T-helper 17 cell (primary cell): ENCODE measurements at regions not wholly inside any gene's neighbourhood (a gene's known extent, or its start where the extent isn't known, plus 50 kb on each side); places are given as distances from the start of the nearest gene placed in this dataset.

Experiments
- ATAC-seq: fragments of 150-1000 bp; cut with Tn5 transposase; 2 replicates; pipeline ENCODE4 v1.10.0; 2021; ENCODE audit warnings: mild to moderate bottlenecking, moderate library complexity
- DNase-seq, 3 donors: peaks; one replicate each; pipeline versions ENCODE4 v3.0.0 to v3.0.0-alpha.2; 2020 to 2021
- H3K9me3 ChIP-seq: one replicate; pipeline ENCODE4 v1.7.0; 2013; ENCODE audit warnings: low read length, mild to moderate bottlenecking; ENCODE audit not compliant: control insufficient read depth, poor library complexity, severe bottlenecking
- H3K27ac Mint-ChIP-seq: one replicate; pipeline ENCODE4 v1.8.0; 2022; ENCODE audit warnings: mild to moderate bottlenecking, moderate library complexity, mixed read lengths
- H3K27me3 Mint-ChIP-seq: one replicate; pipeline ENCODE4 v1.8.0; 2022; ENCODE audit warnings: mixed read lengths
- H3K36me3 Mint-ChIP-seq: one replicate; pipeline ENCODE4 v1.8.0; 2022; ENCODE audit warnings: low read depth, mixed read lengths
- H3K4me1 Mint-ChIP-seq: one replicate; pipeline ENCODE4 v1.8.0; 2022; ENCODE audit warnings: mild to moderate bottlenecking, mixed read lengths
- H3K4me3 Mint-ChIP-seq: one replicate; pipeline ENCODE4 v1.8.0; 2022; ENCODE audit warnings: mild to moderate bottlenecking, moderate library complexity, mixed read lengths

DNA sequence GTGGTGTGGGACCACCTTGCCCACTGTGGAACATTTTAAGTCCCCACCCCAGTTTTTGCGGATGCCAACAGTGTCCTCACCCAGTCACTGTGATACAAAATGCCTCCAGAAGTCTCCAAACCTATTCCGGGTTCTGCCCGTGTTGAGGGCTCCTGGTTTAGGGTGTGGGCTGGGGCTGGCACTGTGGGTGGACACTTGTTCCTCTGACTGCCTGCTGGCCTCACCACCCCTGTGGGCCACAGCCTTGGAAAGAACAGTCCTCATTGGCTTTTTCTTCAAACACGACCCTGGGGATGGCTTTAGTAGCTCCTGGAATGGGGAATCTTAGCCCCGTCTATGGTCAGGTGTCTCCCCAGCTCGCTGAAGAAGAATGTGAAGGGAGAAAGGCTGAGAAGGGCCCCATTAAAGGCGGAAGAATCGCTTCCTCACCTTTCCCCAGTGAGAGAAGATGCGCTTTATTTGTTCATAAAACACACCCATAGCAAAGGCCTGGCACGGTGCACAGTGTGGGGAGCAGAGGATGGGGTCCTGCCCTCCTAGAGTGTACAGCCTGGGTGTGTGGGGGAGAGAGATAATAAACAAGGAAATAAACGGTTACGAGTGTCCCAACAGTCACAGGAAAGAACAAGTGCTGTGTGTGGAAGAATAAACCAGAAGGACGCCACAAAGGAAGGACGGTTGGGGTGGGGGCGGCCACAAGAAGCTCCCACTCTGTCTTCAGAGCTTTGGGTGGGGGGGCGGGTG, 56.3 kb upstream of the SLC22A11 start:
- H3K4me1 Mint-ChIP-seq: peaks cover 4% of the 10 kb centered on the region
- DNase-seq (no peak), ATAC-seq (no peak)
- no peak overlapping the region for H3K27ac Mint-ChIP-seq
- H3K27me3 Mint-ChIP-seq: peaks cover 19% of the 10 kb centered on the region
- H3K36me3 Mint-ChIP-seq: no peaks in the 10 kb centered on the region
- H3K9me3 ChIP-seq: no peaks in the 10 kb centered on the region
- no peak overlapping the region for H3K4me3 Mint-ChIP-seq

DNA sequence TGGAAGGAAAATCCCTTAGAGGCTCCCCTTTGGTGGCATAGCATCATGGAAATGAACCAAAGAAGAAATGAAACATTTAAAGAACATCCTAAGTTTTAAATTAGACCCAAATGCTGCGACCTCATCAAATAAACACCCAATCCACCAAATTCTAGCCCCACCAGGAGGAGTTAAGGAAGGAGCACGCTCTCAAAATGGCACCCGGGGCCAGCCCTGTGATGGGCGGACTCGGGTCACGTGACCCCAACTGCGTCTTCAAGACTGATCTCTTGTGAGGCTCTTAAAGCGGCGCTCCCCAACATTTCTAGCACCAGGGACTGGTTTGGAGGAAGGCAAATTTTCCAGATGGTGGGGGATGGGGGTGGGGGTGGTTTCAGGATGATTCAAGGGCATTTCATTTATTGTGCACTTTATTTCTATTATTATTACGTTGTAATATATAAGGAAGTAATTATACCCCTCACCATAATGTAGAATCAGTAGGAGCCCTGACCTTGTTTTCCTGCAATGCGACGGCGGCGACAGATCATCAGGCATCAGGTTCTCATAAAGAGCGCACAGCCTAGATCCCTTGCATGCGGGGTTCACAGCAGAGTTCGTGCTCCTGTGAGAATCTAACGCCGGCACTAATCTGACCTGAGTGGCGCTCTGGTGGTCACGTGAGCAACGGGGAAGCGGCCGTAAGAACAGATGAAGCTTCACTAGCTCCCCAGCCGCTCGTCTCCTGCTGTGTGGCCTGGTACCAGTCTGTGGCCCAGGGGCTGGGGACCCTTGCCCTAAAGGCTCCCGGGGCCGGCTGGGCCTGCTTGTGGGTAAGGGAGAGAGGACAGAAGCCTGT, 55.3 kb upstream of the SLC22A11 start:
- no peak for ATAC-seq
- no peaks in the 10 kb centered on the region for H3K9me3 ChIP-seq
- H3K27ac Mint-ChIP-seq: no peak overlapping the region
- peaks cover 4% of the 10 kb centered on the region for H3K4me1 Mint-ChIP-seq
- H3K4me3 Mint-ChIP-seq: no peak overlapping the region
- H3K36me3 Mint-ChIP-seq: no peaks in the 10 kb centered on the region
- H3K27me3 Mint-ChIP-seq: peaks cover 12% of the 10 kb centered on the region
- DNase-seq: no peak

DNA sequence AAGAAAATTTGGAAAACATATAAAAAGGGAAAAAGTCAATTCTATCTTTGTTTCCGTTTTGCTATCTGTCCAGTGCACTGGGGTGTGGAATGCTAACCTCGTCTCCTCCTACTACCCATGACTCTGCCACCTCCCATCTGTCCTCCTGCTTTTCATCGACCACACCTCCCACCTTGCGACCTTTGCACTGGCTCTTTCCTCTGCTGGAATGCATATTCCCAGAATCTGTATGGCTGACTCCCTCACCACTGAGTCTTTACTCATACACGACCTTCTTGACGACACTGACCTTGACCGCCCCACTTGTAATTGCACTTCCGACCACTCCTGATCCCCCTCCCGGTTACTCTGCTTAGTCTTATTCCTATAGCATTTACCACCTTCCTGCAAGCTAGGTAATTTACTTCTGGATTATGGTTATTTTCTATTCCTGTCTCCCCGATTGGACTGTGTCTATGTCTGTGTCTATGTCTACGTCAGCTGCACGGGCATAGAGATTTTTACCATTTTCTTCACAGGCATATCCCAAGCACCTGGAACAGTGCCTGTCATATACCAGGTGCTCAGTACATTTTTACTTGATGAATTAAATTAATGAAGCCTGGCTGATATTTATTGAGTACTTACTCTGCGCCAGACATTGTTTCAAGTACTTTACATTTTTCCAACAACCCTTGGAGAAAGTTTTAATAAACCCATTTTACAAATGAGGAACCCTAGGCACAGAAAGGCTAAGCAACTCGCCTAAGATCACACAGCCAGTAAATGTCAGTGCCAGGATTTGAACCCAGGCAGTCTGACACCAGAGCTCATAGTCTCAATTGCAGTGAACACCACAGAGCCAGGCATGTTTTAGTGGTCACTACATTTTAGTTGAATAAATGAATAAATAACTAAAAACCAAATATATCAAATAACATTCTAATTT, 54.0 kb upstream of the SLC22A11 start:
- H3K27me3 Mint-ChIP-seq: peaks cover 21% of the 10 kb centered on the region
- DNase-seq (no peak), ATAC-seq (no peak)
- H3K27ac Mint-ChIP-seq: no peak overlapping the region
- H3K9me3 ChIP-seq: no peaks in the 10 kb centered on the region
- H3K36me3 Mint-ChIP-seq: no peaks in the 10 kb centered on the region
- H3K4me3 Mint-ChIP-seq: no peak overlapping the region
- H3K4me1 Mint-ChIP-seq: peaks cover 4% of the 10 kb centered on the region

DNA sequence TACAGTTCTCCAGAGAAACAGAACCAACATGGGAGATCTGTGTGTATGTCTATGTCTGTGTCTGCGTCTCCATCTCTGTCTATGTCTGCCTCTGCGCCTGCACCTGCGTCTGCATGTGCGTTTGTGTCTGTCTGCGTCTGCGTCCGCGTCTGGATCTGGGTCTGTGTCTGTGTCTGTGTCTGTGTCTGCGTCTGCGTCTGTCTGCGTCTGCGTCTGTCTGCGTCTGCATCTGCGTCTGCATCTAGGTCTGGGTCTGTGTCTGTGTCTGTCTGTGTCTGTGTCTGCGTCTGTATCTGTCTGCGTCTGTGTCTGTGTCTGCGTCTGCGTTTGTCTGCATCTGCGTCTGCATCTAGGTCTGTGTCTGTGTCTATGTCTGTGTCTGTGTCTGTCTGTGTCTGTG, 53.1 kb upstream of the SLC22A11 start:
- no peaks in the 10 kb centered on the region for H3K36me3 Mint-ChIP-seq
- no peak overlapping the region for H3K4me3 Mint-ChIP-seq
- no peak for DNase-seq
- peaks cover 30% of the 10 kb centered on the region for H3K27me3 Mint-ChIP-seq
- H3K4me1 Mint-ChIP-seq: peaks cover 4% of the 10 kb centered on the region
- no peak for ATAC-seq
- H3K9me3 ChIP-seq: no peaks in the 10 kb centered on the region
- no peak overlapping the region for H3K27ac Mint-ChIP-seq

DNA sequence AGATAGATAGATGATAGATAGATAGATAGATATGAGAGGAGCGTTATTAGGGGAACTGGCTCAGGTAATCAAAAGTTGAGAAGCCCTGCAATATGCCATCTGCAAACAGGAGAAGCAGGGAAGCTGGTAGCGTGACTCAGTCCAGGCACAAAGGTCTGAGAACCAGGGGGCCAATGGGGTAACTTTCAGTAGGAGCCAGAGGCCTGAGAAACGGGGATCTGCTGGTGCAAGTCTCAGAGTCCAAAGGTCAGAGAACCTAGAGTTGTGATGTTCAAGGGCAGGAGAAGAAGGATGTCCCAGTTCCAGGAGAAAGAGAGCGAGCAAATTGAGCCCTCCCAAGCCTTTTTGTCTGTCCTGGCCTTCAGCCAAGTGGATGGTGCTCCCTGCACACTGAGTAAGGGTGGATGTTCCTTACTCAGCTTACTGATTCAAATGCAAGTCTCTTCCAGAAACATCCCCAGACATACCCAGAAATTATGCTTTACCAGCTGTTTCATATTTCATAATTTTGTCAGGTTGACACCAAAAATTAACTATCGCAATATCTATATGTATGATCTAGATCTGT, 52.5 kb upstream of the SLC22A11 start:
- peaks cover 4% of the 10 kb centered on the region for H3K4me1 Mint-ChIP-seq
- DNase-seq: no peak
- H3K9me3 ChIP-seq: no peaks in the 10 kb centered on the region
- no peak for ATAC-seq
- no peaks in the 10 kb centered on the region for H3K36me3 Mint-ChIP-seq
- no peak overlapping the region for H3K27ac Mint-ChIP-seq
- H3K27me3 Mint-ChIP-seq: peaks cover 31% of the 10 kb centered on the region
- no peak overlapping the region for H3K4me3 Mint-ChIP-seq

DNA sequence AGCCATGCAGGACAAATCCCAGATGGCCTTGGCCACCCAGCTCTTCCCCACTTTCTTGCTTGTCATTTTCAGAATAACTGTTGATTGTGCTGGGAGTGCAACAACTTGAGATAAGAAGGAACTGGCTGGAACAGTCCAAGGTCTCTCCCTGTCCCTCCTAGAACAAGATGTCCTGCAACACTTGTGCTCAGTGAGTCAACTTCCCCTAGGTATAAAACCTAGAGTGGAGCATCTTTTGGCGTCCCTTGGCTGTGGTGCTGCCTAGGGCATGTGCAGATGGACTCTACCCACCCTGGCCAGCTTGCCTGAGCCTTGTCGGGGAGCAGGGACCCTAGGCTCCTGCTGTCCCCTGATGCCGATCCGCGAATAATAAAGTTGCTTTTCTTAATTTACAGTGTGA, 50.7 kb upstream of the SLC22A11 start:
- ATAC-seq: no peak

More for the DNA sequence above, 50.7 kb upstream of the SLC22A11 start:
- Mint-ChIP-seq H3K27ac (no peak overlapping the region), H3K27me3 (peaks cover 37% of the 10 kb centered on the region), H3K4me3 (no peak overlapping the region), H3K36me3 (no peaks in the 10 kb centered on the region), H3K4me1 (no peaks in the 10 kb centered on the region)
- no peak for DNase-seq
- no peaks in the 10 kb centered on the region for H3K9me3 ChIP-seq
